ENCODE measurements at regions not wholly inside any gene's neighbourhood (a gene's known extent, or its start where the extent isn't known, plus 50 kb on each side); places are given as distances from the start of the nearest gene placed in this dataset.

- DNase-seq (ENCODE audit: low read depth), result no peak
Observed at GRCh38 chr20:54361475-54361874, 113.9 kb upstream of the DOK5 start.

- DNase-seq (ENCODE audit: low read depth), result no peak
Observed at GRCh38 chr20:54362283-54362682, 113.1 kb upstream of the DOK5 start.

- no peak for DNase-seq (ENCODE audit: low read depth)
Observed at GRCh38 chr20:54364365-54364764, 111.0 kb upstream of the DOK5 start.

GRCh38 chr20:54364919-54365318 lies 110.5 kb upstream of the DOK5 start:
- DNase-seq (ENCODE audit: low read depth), result no peak

GRCh38 chr20:54366669-54367344 lies 108.6 kb upstream of the DOK5 start:
- no peak for DNase-seq (ENCODE audit: low read depth)

GRCh38 chr20:54368570-54368969 lies 106.8 kb upstream of the DOK5 start:
- no peak for DNase-seq (ENCODE audit: low read depth)

GRCh38 chr20:54372313-54372712 lies 103.1 kb upstream of the DOK5 start:
- DNase-seq (ENCODE audit: low read depth), result no peak

- DNase-seq (ENCODE audit: low read depth), result no peak
Observed at GRCh38 chr20:54377992-54378773, 97.2 kb upstream of the DOK5 start.

GRCh38 chr20:54379893-54380584 lies 95.4 kb upstream of the DOK5 start:
- DNase-seq (ENCODE audit: low read depth), result no peak

- DNase-seq (ENCODE audit: low read depth), result no peak
Observed at GRCh38 chr20:54382419-54382818, 93.0 kb upstream of the DOK5 start.

GRCh38 chr20:54385746-54386145 lies 89.6 kb upstream of the DOK5 start:
- no peak for DNase-seq (ENCODE audit: low read depth)

- DNase-seq (ENCODE audit: low read depth), result no peak
Observed at GRCh38 chr20:54389596-54390280, 85.7 kb upstream of the DOK5 start.

- no peak for DNase-seq (ENCODE audit: low read depth)
Observed at GRCh38 chr20:54397292-54398140, 77.9 kb upstream of the DOK5 start.

GRCh38 chr20:54398814-54399213 lies 76.6 kb upstream of the DOK5 start:
- DNase-seq (ENCODE audit: low read depth), result no peak

GRCh38 chr20:54405540-54405939 lies 69.9 kb upstream of the DOK5 start:
- DNase-seq (ENCODE audit: low read depth), result no peak

- no peak for DNase-seq (ENCODE audit: low read depth)
Observed at GRCh38 chr20:54407459-54407858, 67.9 kb upstream of the DOK5 start.

GRCh38 chr20:54415967-54416366 lies 59.4 kb upstream of the DOK5 start:
- DNase-seq (ENCODE audit: low read depth), result no peak

GRCh38 chr20:54416770-54417169 lies 58.6 kb upstream of the DOK5 start:
- DNase-seq (ENCODE audit: low read depth), result no peak

- no peak for DNase-seq (ENCODE audit: low read depth)
Observed at GRCh38 chr20:54419531-54419930, 55.9 kb upstream of the DOK5 start.

Measured in HT1080 (cell line).